Transverse colon (tissue), 4 donors: ENCODE measurements at regions not wholly inside any gene's neighbourhood (a gene's known extent, or its start where the extent isn't known, plus 50 kb on each side); places are given as distances from the start of the nearest gene placed in this dataset.

ENCODE experiments used
- DNase-seq: peaks from one replicate; pipeline ENCODE4 v3.0.0-alpha.2; 2019
- H3K27ac ChIP-seq, 4 donors: fragments of 200-600 bp; sonication (generic); 2 replicates each; pipeline ENCODE4 v1.5.1; 2016 to 2018; ENCODE audit warnings: inconsistent platforms in 4 of 4
- H3K27me3 ChIP-seq: fragments of 200-600 bp; sonication (generic); 2 replicates; pipeline ENCODE4 v1.5.1; 2017; ENCODE audit warnings: inconsistent platforms
- H3K36me3 ChIP-seq, 4 donors: fragments of 200-600 bp; sonication (generic); 2 replicates each; pipeline ENCODE4 v1.5.1; 2017 to 2019; ENCODE audit warnings: inconsistent platforms in 4 of 4
- H3K4me1 ChIP-seq, 4 donors: fragments of 200-600 bp; sonication (generic); 2 replicates each; pipeline ENCODE4 v1.5.1; 2017 to 2020; ENCODE audit warnings: inconsistent platforms in 4 of 4
- H3K4me3 ChIP-seq, 4 donors: fragments of 200-600 bp; sonication (generic); 1 replicate in 1 of 4; 2 replicates in 3 of 4; pipeline versions ENCODE4 v1.5.1 to v1.6.1; 2017 to 2019; ENCODE audit warnings: inconsistent platforms in 4 of 4
- H3K9me3 ChIP-seq, 2 donors: fragments of 200-600 bp; sonication (generic); 2 replicates each; pipeline ENCODE4 v1.5.1; 2017 to 2019; ENCODE audit warnings: inconsistent platforms in 2 of 2
- EP300 ChIP-seq: sonication (generic); formaldehyde crosslinking; IDR thresholded peaks from one replicate; pipeline ENCODE4 v1.6.1; 2017; ENCODE audit warnings: antibody characterized with exemption, low read depth
- POLR2A ChIP-seq: fragments of 450-650 bp; IDR thresholded peaks from one replicate; pipeline ENCODE4 v1.6.1; 2016; ENCODE audit warnings: antibody characterized with exemption, mild to moderate bottlenecking, moderate library complexity
- POLR2AphosphoS5 ChIP-seq, 3 donors: sonication (generic); formaldehyde crosslinking; IDR thresholded peaks; one replicate each; pipeline ENCODE4 v1.6.1; 2016; ENCODE audit warnings: antibody characterized with exemption in 3 of 3
- WGBS, 2 donors: methylation state at CpG; one replicate each; pipeline ENCODE4 v1.1.5; 2018; ENCODE audit warnings: low coverage in 1 of 2; 5-methylcytosine and 5-hydroxymethylcytosine counted together
- in situ Hi-C, 4 donors: fragments of 200-750 bp; cut with MboI; loops; one replicate each; pipeline versions ENCODE4 v1.15.0 to v1.15.1; 2017; ENCODE audit warnings: low sequenced_read_pairs in 3 of 4, low pct_ligation_motif_present in 1 of 4, low pct_unique_long_range_greater_than_20kb in 1 of 4
- intact Hi-C: fragments of 100-400 bp; cut with DNase I; formaldehyde crosslinking; loops from one replicate; pipeline ENCODE4 v1.15.1; 2023; ENCODE audit warnings: low total_unique reads
- TF ChIP-seq, protein P1 (sequence below), 5 experiments: fragments of 200-600 bp in 3 of 5; fragments of 450-650 bp in 2 of 5; sonication (generic) in 3 of 5; IDR thresholded peaks; 1 replicate in 2 of 5; 2 replicates in 3 of 5; pipeline ENCODE4 v1.5.1; 2016 to 2017; ENCODE audit warnings: antibody characterized with exemption in 5 of 5, inconsistent platforms in 3 of 5, mild to moderate bottlenecking in 2 of 5, moderate library complexity in 1 of 5

DNA sequence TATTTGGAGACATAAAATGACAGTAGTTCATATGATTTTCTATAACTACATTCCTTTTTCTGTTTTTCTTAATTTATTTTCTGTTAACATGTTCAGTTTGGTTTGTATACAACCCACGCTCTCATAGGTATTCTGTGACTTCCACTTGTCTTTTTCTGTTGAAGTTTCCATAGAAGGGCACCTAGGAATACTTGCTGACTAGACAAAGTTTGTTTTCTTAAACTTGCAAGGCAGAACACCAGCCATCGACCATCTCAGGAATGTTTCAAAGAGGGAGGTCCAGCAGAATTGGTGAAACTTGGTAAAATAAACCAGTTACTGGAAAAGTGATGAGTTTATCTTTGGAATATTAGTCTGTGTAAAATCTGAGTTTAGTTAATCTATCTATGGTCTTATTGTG lies 403.2 kb upstream of the CADM2 start:
- Histone ChIP-seq H3K4me1 (no peaks in the 10 kb centered on the region), H3K27me3 (no peaks in the 10 kb centered on the region), H3K4me3 (no peak overlapping the region), H3K9me3 (no peaks in the 10 kb centered on the region), H3K36me3 (no peaks in the 10 kb centered on the region), H3K27ac (no peak overlapping the region)
- WGBS, 2 donors: 48 to 95% methylated on average over 2 of the region's 2 CpGs
- no peak for TF ChIP-seq POLR2AphosphoS5 (IDR thresholded peaks at IDR 0.05)
- TF ChIP-seq, protein P1, sequence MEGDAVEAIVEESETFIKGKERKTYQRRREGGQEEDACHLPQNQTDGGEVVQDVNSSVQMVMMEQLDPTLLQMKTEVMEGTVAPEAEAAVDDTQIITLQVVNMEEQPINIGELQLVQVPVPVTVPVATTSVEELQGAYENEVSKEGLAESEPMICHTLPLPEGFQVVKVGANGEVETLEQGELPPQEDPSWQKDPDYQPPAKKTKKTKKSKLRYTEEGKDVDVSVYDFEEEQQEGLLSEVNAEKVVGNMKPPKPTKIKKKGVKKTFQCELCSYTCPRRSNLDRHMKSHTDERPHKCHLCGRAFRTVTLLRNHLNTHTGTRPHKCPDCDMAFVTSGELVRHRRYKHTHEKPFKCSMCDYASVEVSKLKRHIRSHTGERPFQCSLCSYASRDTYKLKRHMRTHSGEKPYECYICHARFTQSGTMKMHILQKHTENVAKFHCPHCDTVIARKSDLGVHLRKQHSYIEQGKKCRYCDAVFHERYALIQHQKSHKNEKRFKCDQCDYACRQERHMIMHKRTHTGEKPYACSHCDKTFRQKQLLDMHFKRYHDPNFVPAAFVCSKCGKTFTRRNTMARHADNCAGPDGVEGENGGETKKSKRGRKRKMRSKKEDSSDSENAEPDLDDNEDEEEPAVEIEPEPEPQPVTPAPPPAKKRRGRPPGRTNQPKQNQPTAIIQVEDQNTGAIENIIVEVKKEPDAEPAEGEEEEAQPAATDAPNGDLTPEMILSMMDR (IDR thresholded peaks at IDR 0.05): no peak
- no peak for TF ChIP-seq POLR2A
- TF ChIP-seq EP300: no peak
- no peak for DNase-seq
- in situ Hi-C loops: no loop called here
- intact Hi-C loops: no loop called here

DNA sequence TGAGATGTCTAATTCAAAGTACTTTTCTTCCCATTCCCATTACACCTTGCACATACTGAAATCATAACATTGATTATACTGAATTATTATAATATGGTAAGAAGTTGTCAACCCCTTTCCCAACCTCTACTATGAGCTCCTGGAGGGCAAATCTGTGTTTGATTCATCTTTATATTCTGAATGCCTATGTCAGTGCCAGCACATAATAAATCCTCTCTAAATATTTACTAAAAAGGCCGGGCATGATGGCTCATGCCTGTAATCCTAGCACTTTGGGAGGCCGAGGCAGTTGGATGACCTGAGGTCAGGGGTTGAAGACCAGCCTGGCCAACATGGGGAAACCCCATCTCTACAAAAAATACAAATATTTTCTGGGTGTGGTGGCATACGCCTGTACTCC lies 392.5 kb upstream of the CADM2 start:
- in situ Hi-C loops (no loop called here), intact Hi-C loops (no loop called here)
- Histone ChIP-seq H3K27ac (no peak overlapping the region), H3K9me3 (no peaks in the 10 kb centered on the region), H3K27me3 (no peaks in the 10 kb centered on the region), H3K4me1 (no peaks in the 10 kb centered on the region), H3K36me3 (no peaks in the 10 kb centered on the region), H3K4me3 (no peak overlapping the region)
- no peak for TF ChIP-seq POLR2AphosphoS5 (IDR thresholded peaks at IDR 0.05)
- TF ChIP-seq POLR2A: no peak
- TF ChIP-seq EP300: no peak
- TF ChIP-seq, protein P1 (IDR thresholded peaks at IDR 0.05): no peak
- WGBS, 2 donors: 37 to 38% methylated on average over 2 to 3 of the region's 3 CpGs
- no peak for DNase-seq

DNA sequence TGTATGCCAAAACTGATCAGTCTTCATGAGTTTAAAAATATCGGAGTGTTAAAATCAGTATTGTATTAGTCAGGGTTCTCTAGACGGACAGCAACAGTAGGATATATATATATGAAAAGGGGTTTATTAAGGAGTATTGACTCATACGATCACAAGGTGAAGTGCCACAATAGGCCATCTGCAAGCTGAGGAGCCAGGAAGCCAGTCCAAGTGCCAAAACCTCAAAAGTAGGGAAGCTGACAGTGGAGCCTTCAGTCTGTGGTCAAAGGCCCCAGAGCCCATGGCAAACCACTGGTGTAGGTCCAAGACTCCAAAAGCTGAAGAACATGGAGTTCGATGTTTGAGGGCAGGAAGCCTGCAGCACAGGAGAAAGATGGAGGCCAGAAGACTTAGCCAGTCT lies 391.0 kb upstream of the CADM2 start:
- no peak overlapping the region for H3K4me3 ChIP-seq
- 86 to 93% methylated on average over 3 to 4 of the region's 4 CpGs for WGBS, 2 donors
- no peaks in the 10 kb centered on the region for H3K9me3 ChIP-seq
- no peaks in the 10 kb centered on the region for H3K27me3 ChIP-seq
- in situ Hi-C loops: no loop called here
- H3K27ac ChIP-seq: no peak overlapping the region
- H3K36me3 ChIP-seq: no peaks in the 10 kb centered on the region
- intact Hi-C loops: no loop called here
- DNase-seq: no peak
- TF ChIP-seq, protein P1 (IDR thresholded peaks at IDR 0.05): no peak
- TF ChIP-seq EP300 (no peak), POLR2A (no peak), POLR2AphosphoS5 (IDR thresholded peaks at IDR 0.05) (no peak)
- H3K4me1 ChIP-seq: no peaks in the 10 kb centered on the region

DNA sequence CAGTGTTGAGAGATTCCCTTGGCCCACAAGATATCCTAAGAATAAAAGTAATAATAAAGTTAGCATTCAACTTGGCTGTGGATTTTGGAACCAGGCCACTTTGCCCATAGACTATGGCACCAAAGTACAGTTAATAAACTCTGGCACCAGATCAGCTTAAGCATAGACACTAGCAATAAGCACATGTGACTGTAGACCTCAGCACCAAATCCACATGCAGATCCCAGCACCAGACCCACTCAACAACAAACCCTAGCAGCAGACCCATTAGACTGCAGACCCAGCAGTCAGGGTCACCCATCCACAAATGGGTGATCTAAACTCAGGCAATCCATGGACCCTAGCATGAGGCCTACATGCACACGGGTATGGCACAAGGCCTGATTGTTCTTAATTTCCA lies 384.8 kb upstream of the CADM2 start:
- Histone ChIP-seq H3K27ac (no peak overlapping the region), H3K27me3 (no peaks in the 10 kb centered on the region), H3K36me3 (no peaks in the 10 kb centered on the region), H3K4me3 (no peak overlapping the region), H3K9me3 (no peaks in the 10 kb centered on the region), H3K4me1 (no peaks in the 10 kb centered on the region)
- 79% methylated on average over 1 of the region's 1 CpG; no CpG with 5 or more reads in 1 of the 2 donors for WGBS, 2 donors
- in situ Hi-C loops: no loop called here
- no peak for DNase-seq
- TF ChIP-seq EP300 (no peak), POLR2AphosphoS5 (IDR thresholded peaks at IDR 0.05) (no peak), POLR2A (no peak)
- TF ChIP-seq, protein P1 (IDR thresholded peaks at IDR 0.05): no peak
- intact Hi-C loops: no loop called here
